HPDE6-E6E7 (cell line): ENCODE measurements at regions not wholly inside any gene's neighbourhood (a gene's known extent, or its start where the extent isn't known, plus 50 kb on each side); places are given as distances from the start of the nearest gene placed in this dataset.
"Not testable (repeated sequence)": the region's sequence is repeated elsewhere in the genome, so short reads cannot be mapped to it uniquely, and the experiment has no call there.

Experiments
- DNase-seq: peaks from one replicate; pipeline ENCODE4 v3.0.0; 2011; ENCODE audit warnings: missing footprints; ENCODE audit errors: extremely low spot score

GRCh38 chr10:22875581-22875980 is 52.3 kb upstream of the ARMC3 start:
- no peak for DNase-seq

- DNase-seq: no peak
Measured at GRCh38 chr10:22874189-22874854, 53.5 kb upstream of the ARMC3 start.

- DNase-seq: no peak
Measured at GRCh38 chr10:22856444-22857074, 71.3 kb upstream of the ARMC3 start.

DNA sequence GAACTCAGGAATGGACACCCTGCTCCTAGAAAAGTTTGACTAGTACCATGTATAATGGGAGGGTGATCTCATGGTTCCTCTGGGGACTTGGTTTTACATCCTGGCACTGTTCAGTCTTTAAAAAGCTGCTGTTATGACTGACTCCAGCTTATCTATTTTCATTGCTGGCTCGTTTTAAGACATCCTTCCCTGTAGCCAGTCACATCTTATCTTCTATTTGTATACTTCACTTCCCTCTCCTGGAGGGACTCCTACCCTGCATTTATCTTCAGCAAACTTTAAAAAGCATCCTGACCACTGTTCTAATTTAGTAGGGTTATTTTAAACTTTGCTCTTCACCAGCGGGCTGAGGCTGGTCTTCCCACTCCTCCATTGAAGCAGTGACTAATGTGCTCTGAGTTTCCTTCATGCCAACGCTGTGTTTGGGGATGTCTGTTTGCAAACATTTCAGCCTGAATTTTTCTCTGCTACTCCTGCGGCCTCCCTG is 72.9 kb upstream of the ARMC3 start:
- no peak for DNase-seq

DNA sequence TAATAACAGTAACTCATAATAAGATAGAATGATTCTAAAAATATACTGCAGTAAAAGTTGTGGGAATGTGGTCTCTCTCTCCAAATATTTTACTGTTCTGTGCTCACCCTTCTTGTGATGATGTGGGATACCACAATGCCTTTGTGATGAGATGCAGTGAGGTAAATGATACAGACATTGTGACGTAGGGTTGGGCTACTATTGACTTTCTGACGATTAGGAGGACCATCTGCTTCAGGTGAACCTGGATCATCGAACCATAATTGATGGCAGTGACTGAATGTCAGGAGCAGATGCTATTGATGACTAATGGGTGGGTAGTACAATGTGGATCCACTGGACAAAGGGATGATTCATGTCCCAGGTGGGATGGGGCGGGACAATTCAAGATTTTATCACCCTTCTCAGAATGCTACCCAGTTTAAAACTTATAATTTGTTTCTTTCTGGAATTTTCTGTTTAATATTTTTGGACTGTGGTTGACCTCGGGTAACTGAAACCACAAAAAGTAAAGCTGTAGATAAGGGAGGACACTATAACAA is 73.9 kb upstream of the ARMC3 start:
- no peak for DNase-seq

GRCh38 chr10:22852712-22853353 is 75.0 kb upstream of the ARMC3 start:
- no peak for DNase-seq

DNA sequence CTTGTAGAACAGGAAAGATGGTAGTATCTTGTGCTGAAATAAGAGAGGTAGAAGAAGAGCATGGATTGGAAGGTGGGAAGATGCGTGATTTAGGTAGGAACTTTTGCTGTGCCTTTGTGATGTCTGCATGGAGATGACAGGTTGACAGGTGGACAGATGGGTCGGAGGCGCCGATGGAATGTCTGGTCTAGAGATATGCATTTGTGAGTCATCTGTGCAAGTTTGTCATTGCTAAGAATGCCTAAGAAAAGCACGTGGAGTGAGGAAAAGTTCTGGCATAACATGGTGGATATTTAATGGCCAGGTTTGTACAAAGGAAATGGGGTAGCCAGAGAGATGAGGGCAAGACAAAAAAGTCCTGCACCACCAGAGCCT is 76.0 kb upstream of the ARMC3 start:
- DNase-seq: no peak

DNA sequence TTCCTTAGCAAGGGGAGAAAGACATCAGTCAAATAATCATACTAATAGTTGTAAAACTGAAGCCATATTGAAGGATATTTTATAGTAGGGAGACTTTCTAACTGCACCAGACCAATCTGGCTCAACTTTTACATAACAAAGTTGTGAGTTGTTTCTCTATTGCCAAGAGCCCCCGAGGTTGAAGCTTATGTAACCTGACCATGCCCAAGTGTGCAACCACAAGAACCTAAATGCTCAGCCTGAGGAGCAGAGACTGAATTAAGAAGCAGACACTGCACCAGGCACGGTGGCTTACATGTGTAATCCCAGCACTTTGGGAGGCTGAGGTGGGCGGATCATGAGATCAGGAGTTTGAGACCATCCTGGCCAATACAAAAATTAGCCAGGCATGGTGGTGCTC is 77.3 kb upstream of the ARMC3 start:
- DNase-seq: no peak

GRCh38 chr10:22849077-22849805 is 78.6 kb upstream of the ARMC3 start:
- no peak for DNase-seq

GRCh38 chr10:22848509-22848908 is 79.3 kb upstream of the ARMC3 start:
- no peak for DNase-seq

GRCh38 chr10:22846294-22846693 is 81.6 kb upstream of the ARMC3 start:
- no peak for DNase-seq

DNA sequence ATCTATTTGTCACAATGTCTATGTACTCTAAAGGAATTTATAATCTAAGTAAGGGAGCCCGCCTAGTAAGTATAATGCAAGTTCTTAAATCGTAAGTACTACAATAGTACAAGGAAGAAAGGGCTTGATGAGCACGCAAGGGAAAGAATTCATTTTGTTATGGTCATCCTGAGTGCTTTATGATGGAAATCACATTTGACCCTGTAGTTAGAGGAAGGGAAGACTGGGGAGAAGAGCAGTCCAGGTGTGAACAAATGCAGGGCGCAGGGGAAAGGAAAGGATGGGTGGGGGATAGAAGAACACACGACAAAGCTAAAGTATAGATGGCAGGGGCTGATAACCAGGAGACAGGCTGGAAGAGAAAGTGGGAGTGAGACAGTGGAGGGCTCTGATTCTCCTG is 88.2 kb upstream of the ARMC3 start:
- DNase-seq: no peak

- no peak for DNase-seq
Measured at GRCh38 chr10:22837771-22838170, 90.1 kb upstream of the ARMC3 start.

- DNase-seq: no peak
Measured at GRCh38 chr10:22837351-22837750, 90.5 kb upstream of the ARMC3 start.

- DNase-seq: no peak
Measured at GRCh38 chr10:22834471-22834870, 93.4 kb upstream of the ARMC3 start.

- no peak for DNase-seq
Measured at GRCh38 chr10:22833781-22834180, 94.1 kb upstream of the ARMC3 start.

DNA sequence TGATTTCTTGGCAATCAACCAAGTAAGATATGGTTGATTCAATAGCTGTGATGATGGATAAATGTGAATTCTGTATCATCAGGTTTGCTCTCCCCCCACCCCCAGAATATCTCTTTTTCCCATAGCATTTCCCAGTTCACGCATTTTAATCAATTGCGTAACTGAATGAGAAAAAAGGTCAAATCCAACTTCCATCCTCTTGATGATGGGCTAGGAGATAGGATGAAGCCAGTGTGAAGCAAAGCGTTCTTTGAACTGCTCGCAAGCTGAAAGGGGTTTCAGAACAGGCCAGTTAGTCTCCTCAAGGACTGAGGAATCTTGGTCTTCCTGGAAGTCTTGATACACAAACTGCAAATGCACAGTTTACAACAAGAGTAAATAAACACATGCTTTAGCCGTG is 94.5 kb upstream of the ARMC3 start:
- no peak for DNase-seq

DNA sequence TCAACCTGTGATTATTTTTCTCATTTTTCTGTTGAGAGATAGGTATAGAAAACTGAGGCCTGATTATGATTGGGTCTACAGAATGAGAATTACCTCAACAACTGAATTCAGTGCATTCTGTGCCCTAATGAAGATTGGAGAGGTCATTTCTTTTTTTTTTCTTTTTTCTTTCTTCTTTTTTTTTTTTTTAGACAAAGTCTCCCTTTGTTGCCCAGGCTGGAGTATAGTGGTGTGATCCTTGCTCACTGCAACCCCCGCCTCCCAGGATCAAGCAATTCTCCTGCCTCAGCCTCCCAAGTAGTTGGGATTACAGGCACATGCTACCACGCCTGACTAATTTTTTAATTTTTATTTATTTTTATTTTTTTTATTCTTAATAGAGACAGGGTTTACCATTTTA is 95.0 kb upstream of the ARMC3 start:
- DNase-seq: no peak

- no peak for DNase-seq
Measured at GRCh38 chr10:22832066-22832602, 95.7 kb upstream of the ARMC3 start.

GRCh38 chr10:22831586-22831985 is 96.3 kb upstream of the ARMC3 start:
- no peak for DNase-seq

GRCh38 chr10:22828712-22829111 is 99.1 kb upstream of the ARMC3 start:
- not testable (repeated sequence) for DNase-seq

DNA sequence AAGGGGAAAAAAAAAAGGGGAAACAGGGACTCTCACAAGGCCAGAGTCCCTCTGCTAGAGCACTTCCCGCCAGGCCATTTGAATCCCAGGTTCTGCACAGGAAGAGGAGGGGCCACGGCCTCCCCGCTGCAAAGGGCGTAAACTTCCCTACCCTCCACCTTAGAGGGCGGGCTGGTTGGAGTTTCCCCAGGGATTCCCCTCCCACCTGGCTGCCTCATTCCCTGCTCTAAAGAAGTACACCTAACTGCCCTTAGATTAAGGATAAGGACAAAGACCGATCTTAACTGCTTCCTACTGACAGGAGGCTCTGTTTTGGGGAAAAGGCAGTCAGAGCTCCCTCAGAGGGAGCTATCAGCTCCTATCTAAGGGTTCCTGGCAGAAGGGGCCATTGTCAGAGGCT is 102.0 kb upstream of the ARMC3 start:
- no peak for DNase-seq
